C4-2B (cell line): ENCODE measurements at regions not wholly inside any gene's neighbourhood (a gene's known extent, or its start where the extent isn't known, plus 50 kb on each side); places are given as distances from the start of the nearest gene placed in this dataset.

Experiments
- ZFX ChIP-seq: fragments of 450-650 bp; IDR thresholded peaks from 2 replicates; pipeline ENCODE4 v1.6.1; 2017
- TF ChIP-seq, protein P1 (sequence below): fragments of 450-650 bp; conservative IDR thresholded peaks from 2 replicates; pipeline ENCODE4 v1.5.1; 2017; ENCODE audit warnings: mild to moderate bottlenecking

- TF ChIP-seq, protein P1, sequence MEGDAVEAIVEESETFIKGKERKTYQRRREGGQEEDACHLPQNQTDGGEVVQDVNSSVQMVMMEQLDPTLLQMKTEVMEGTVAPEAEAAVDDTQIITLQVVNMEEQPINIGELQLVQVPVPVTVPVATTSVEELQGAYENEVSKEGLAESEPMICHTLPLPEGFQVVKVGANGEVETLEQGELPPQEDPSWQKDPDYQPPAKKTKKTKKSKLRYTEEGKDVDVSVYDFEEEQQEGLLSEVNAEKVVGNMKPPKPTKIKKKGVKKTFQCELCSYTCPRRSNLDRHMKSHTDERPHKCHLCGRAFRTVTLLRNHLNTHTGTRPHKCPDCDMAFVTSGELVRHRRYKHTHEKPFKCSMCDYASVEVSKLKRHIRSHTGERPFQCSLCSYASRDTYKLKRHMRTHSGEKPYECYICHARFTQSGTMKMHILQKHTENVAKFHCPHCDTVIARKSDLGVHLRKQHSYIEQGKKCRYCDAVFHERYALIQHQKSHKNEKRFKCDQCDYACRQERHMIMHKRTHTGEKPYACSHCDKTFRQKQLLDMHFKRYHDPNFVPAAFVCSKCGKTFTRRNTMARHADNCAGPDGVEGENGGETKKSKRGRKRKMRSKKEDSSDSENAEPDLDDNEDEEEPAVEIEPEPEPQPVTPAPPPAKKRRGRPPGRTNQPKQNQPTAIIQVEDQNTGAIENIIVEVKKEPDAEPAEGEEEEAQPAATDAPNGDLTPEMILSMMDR, result no peak
- TF ChIP-seq ZFX, result no peak
These were observed 445.9 kb upstream of the FAT3 start for GRCh38 chr11:91778758-91779157.
